ENCODE measurements at regions not wholly inside any gene's neighbourhood (a gene's known extent, or its start where the extent isn't known, plus 50 kb on each side); places are given as distances from the start of the nearest gene placed in this dataset.
A peak's percentile ranks its signal among the peaks of the same experiment; 100 is the strongest.

DNA sequence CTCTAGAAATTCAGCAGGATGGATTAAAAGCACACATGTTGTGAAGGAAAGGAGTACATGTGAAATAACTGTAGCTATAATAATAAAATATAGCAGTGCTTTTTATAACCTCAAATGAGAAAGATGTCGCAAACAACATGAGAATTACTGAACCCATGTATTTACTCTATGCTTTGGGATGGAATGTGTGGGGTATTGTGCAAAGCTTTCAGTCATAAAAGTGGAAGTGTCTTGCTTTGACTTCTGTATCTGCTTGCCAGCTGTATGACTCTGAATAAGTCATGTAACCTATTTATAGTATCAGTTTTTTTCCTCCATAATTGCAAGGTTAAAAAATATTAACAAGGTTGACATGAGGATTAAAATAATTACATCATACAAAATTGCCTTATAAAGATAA is 519.3 kb upstream of the CADM2 start:
- intact Hi-C loops (cut with DNase I) = no loop called here
- no peak for DNase-seq

DNA sequence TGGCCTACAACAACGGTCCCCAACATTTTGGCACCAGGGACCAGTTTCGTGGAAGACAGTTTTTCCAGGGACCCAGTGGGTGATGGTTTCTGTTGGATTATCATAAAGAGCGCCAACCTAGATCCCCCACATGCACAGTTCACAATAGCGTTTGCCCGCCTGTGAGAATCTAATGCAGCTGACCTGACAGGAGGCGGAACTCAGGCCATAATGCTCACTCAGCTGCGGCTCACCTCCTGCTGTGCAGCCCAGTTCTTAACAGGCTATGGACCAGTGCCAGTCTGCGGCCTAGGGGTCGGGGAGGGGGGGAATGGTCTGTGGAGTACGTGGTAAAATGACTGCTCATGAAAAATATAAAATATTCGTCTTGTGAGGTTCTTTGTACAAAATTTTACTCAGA is 518.5 kb upstream of the CADM2 start:
- intact Hi-C loops (cut with DNase I) = no loop called here
- DNase-seq = peak in 2 of 42 donors; percentile 2 to 11

DNA sequence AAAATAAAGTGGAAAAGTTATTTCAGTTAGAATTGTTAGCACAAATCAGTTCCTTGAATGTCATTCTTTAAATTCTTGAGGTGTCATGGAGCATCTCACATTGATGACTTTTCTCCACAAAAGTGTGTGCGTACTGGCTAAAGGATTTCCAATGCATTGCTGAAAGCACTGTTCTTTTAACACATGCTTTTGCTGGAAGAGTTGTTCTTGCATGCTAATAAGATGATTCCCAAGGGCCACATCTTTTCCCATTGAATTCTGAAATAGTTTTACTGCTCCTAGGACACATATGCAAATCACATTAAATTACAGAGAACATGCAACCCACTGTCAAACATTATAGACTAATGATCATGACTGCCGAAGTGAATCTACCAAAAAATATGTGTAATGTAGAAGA is 516.3 kb upstream of the CADM2 start:
- intact Hi-C loops (cut with DNase I) = no loop called here
- DNase-seq = no peak

DNA sequence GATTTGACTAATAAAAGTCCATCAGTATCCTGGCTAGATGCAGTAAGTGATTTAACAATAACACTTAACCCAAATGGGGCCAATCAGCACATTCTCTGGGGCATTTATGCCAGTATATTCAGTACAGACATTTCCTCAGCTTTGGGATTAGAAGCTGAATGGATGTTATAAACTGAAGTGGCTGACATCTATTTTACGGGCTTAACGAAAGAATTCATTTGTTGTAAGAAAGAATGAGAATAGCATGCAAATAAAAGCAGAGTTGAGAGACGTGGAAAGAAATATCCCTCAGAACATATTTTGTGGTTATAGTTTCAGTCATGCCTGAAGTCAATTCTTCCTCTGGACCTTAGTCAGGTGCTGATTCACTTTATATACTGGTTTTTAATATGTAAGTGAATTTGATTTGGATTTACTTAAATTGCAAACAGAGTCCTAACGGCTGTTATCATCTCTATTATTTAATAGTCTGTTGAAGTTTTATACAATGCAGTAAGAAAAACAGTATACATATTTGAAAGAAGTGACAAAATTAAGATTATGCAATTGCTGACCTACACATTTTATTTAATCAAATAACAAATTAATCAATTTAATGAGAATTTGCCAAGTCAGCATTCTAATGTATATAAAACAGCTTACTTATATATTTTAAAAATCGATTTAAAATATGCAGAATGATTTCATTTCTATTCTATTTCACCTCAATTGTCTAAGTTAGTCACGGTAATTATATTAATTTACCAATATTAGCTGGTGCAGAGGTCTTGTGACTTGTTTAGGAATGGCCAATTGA is 513.9 kb upstream of the CADM2 start:
- DNase-seq = no peak
- intact Hi-C loops (cut with DNase I) = no loop called here

DNA sequence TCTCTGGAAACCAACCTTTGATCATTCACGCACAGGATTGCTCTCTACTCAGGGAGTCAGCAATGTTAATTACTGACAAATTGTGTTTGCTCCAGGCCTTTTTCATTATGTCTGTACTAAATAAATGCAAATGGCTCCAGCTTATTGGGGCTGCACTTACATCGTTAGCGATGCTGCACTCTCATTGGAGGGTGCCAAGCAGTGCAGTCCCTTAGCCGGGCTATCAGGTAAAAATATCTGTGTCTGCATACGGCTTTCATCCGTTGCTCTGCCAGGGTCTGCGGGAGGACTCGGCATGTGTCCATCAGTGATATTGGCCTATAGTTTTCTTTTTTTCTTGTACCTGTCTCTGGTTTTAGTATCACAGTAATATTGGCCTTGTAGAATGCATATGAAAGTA is 471.5 kb upstream of the CADM2 start:
- intact Hi-C loops (cut with DNase I) = no loop called here
- DNase-seq = no peak

DNA sequence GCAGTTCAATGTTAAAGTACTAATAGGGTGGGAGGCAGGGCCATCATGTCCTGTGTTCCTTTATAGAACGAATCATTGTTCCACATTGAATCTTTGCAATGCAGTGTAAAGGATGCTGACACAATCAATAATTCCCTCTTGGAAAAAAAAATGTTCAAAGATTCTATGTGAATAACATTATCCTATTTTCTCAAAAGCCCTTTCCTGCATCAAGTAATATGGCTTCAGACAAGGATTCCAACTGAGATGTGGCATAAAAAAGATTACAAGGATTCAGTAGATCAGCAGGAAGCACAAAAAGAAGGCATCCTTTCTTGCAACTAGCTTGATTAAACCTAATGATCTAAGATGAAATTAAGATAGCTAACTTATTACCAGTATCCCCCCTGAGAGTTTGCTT is 454.0 kb upstream of the CADM2 start:
- intact Hi-C loops (cut with DNase I) = no loop called here
- DNase-seq = no peak

DNA sequence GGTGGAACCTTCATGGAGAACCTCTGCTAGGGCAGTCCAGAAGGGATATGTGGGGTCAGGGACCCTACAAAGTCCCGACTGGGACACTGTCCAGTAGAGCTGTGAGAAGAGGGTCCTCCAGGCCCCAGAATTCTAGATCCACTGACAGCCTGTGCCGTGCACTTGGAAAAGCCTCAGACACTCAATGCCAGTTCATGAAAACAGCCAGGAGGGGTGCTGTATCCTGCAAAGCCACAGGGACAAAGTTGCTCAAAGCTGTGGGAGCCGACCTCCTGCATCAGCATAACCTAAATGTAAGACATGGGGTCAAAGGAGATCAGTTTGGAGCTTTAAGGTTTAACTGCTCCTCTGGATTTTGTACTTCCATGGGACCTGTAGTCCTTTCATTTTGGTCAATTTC is 448.8 kb upstream of the CADM2 start:
- intact Hi-C loops (cut with DNase I) = no loop called here
- no peak for DNase-seq

DNA sequence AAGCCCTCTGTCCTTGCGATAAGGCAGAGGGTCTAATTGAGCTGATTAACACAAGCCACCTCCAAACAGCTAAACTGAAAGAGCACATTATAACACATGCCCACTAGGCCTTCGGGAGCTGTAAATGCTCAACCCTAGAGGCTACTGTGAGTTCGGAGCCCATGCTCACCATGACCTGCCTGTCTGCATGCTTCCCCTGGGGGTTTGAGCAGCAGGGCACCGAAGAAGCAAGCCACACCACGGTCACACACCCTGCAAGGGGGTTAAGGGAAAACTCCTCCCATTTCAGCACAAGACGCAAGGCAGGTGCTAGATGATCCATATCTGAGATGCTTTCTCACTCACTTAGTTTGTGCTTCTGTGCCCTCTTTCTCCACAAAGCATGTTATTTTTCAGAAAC is 435.9 kb upstream of the CADM2 start:
- intact Hi-C loops (cut with DNase I) = no loop called here
- no peak for DNase-seq

DNA sequence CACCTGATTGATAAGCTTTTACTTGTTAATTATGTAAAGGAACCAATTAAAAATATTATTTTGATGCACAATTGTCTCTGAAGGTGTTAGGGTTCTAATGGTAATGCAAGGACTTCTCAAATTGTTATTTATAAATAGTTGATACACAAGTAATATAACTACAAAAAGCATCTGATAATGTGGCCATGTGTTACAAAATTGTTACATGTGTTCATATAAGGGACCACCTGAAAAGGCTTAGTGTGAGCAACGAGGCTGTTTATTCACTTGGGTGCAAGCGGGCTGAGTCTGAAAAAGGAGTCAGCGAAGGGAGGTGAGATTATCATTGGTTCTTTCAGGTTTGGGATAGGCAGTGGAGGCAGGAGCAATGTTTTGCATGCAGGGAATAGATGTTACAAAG is 421.9 kb upstream of the CADM2 start:
- intact Hi-C loops (cut with DNase I) = no loop called here

DNA sequence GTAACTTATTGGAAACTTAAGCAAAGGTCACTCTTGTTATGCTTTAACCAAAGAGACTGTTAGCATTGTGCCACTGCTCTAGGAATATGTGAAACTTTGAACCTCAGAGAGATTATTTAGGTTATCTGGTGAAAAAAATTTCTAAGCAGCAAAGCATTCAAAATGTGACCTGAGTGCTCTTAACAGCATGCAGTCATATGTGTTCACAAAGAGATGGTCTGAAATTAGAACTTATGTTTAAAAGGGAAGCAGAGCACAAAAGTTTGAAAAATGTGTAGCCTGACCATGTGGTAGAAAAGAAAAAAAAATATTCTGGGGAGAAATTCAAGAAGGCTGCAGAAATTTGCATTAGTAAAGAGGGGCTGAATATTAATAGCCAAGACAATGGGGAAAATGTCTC is 420.2 kb upstream of the CADM2 start:
- no peak for DNase-seq
- intact Hi-C loops (cut with DNase I) = no loop called here

More for the DNA sequence above, 421.9 kb upstream of the CADM2 start:
- no peak for DNase-seq

DNA sequence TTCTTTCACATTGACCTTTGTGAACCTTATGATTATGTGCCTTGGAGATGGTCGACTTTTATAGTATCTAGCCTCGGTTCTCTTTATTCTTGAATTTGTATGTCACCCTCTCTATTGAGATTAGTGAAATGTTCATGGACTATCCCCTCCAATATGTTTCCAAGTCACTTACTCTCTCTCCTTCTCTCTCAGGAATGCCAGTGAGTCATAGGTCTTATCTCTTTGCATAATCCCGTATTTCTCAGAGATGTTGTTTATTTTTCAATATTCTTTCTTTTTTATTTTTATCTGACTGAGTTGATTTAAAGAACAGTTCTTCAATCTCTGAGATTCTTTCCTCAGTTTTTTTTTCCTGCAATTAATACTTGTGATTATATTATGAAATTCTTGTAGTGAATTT is 411.6 kb upstream of the CADM2 start:
- intact Hi-C loops (cut with DNase I) = loop anchor here (10.0 kb wide), 2 partner anchors 428 to 1028 kb away; no protein-coding TSS in a partner anchor
- no peak for DNase-seq

DNA sequence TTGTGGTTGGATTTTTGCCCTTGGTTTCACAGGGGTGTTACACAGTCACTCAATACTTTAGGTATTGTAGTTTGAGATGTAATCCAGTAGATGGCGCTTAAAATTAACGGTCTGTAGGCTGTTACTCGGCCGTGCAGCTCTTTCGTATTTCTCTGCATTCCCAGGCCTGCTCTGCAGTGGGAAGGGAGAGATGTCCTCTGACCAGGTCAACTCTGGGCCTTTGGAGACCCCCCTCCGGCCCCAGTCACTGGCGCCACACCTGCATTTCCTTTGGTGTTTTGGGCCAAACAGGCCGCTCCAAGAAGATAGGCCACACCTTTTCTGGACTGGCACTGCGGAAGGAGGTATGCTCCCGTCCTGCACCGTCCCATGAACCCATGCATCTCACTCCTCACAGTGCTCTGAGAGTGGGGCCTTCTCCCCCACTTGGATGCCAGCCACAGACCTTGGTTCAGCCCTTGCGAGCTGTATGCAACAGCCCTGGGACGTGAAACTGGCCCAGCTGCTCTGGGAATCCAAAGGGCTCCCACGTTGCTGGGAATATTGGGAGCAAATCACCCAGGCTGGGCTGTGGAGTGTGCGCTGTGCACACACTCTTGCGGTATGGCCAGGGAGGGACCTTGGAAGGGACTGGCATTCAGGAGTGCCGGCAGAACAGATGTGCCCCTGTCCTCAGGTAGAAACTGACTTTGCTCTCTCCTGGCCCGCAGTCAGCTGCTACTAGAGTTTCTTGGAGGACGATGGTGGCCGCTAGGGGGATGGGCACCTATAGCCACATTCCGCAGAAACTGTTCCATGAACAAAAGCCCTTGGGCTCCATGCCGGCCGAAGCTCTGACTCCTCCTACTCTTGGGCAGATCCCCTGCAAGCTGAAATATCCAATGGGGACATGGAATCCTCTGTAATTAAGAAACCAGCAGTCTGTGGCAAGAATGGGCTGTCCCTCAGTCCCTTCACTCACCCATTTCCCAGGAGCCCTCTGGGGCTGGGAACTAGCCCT is 410.5 kb upstream of the CADM2 start:
- intact Hi-C loops (cut with DNase I) = loop anchor here (10.0 kb wide), 2 partner anchors 427 to 1027 kb away; no protein-coding TSS in a partner anchor

DNA sequence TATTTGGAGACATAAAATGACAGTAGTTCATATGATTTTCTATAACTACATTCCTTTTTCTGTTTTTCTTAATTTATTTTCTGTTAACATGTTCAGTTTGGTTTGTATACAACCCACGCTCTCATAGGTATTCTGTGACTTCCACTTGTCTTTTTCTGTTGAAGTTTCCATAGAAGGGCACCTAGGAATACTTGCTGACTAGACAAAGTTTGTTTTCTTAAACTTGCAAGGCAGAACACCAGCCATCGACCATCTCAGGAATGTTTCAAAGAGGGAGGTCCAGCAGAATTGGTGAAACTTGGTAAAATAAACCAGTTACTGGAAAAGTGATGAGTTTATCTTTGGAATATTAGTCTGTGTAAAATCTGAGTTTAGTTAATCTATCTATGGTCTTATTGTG is 403.2 kb upstream of the CADM2 start:
- intact Hi-C loops (cut with DNase I) = no loop called here
- DNase-seq = no peak

More for the DNA sequence above, 410.5 kb upstream of the CADM2 start:
- DNase-seq = peak in 35 of 42 donors; percentile 3 to 69 (median 26)

DNA sequence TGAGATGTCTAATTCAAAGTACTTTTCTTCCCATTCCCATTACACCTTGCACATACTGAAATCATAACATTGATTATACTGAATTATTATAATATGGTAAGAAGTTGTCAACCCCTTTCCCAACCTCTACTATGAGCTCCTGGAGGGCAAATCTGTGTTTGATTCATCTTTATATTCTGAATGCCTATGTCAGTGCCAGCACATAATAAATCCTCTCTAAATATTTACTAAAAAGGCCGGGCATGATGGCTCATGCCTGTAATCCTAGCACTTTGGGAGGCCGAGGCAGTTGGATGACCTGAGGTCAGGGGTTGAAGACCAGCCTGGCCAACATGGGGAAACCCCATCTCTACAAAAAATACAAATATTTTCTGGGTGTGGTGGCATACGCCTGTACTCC is 392.5 kb upstream of the CADM2 start:
- DNase-seq = no peak
- intact Hi-C loops (cut with DNase I) = no loop called here

DNA sequence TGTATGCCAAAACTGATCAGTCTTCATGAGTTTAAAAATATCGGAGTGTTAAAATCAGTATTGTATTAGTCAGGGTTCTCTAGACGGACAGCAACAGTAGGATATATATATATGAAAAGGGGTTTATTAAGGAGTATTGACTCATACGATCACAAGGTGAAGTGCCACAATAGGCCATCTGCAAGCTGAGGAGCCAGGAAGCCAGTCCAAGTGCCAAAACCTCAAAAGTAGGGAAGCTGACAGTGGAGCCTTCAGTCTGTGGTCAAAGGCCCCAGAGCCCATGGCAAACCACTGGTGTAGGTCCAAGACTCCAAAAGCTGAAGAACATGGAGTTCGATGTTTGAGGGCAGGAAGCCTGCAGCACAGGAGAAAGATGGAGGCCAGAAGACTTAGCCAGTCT is 391.0 kb upstream of the CADM2 start:
- intact Hi-C loops (cut with DNase I) = no loop called here
- DNase-seq = no peak

DNA sequence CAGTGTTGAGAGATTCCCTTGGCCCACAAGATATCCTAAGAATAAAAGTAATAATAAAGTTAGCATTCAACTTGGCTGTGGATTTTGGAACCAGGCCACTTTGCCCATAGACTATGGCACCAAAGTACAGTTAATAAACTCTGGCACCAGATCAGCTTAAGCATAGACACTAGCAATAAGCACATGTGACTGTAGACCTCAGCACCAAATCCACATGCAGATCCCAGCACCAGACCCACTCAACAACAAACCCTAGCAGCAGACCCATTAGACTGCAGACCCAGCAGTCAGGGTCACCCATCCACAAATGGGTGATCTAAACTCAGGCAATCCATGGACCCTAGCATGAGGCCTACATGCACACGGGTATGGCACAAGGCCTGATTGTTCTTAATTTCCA is 384.8 kb upstream of the CADM2 start:
- DNase-seq = no peak
- intact Hi-C loops (cut with DNase I) = no loop called here

DNA sequence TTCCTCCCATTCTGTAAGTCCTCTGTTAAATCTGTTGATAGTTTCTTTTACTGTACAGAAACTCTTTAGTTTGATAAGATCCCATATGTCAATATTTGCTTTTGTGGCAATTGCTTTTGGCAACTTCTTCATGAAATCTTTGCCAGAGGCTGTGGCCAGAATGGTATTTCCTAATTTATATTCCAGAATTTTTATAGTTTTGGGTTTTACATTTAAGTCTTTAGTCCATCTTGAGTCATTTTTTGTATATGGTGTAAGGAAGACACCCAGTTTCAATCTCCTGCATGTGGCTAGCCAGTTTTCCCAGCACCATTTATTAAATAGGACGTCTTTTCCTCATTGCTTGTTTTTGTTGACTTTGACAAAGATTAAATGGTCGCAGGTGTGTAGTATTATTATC is 372.4 kb upstream of the CADM2 start:
- intact Hi-C loops (cut with DNase I) = no loop called here
- DNase-seq = no peak

DNA sequence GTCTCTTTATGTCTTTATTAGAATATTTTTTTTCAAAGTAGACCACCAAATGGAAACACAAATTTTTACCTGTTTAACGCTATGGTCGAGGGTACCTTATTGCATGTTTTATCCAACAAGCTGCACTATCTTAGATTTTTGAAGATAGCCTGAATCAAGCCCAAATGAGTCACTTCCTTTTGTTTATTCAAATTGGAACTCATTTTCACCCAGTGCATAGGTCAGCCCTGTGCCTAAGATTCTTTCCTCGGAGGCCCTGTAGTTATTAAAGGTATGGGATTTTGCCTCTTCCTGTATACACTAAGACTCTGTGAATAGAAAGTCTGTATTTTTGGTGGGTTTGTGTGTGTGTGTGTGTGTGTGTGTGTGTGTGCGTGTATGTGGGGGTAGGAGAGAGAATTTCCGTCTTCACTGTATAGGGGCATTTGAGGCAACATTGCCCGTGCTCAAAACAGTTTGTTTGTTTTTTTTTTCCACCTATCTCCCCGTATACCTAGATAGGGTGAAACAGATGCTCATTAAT is 358.0 kb upstream of the CADM2 start:
- no peak for DNase-seq
- intact Hi-C loops (cut with DNase I) = no loop called here

DNA sequence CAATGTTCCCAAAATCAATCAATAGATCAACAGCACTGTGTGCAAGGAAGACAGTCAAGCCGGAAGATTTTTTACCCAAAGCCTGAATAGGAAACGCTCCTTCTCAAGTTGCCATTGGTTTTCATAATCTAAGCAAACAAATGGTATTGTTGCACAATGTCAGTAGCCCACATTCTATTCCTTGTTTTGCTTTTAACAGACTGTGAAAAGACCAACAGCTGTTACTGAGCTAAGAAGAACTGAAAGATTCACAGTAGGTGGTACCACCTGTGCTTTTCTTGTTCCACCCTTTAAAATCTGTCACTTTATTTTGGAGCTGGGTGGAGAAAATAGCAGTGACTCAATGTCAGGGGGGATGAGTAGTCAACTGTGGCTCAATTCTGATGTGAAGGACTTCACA is 357.5 kb upstream of the CADM2 start:
- intact Hi-C loops (cut with DNase I) = no loop called here
- no peak for DNase-seq

DNA sequence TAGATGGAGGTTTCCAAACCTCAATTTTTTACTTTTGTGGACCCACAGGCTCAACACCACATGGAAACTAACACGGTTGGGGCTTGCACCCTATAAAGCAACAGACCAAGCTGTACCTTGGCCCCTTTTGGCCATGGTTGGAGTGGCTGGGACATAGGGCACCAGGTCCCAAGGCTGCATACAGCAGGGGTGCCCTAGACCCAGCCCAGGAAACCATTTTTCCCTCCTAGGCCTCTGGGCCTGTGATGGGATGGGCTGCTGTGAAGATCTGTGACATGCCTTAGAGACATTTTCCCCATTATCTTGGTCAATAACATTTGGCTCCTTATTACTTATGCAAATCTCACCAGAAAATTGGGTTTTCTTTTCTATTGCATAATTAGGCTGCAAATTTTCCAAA is 337.0 kb upstream of the CADM2 start:
- intact Hi-C loops (cut with DNase I) = no loop called here
- no peak for DNase-seq

All from head of caudate nucleus (tissue), 42 donors.